ENCODE measurements at regions not wholly inside any gene's neighbourhood (a gene's known extent, or its start where the extent isn't known, plus 50 kb on each side); places are given as distances from the start of the nearest gene placed in this dataset.

- TF ChIP-seq, protein P1, sequence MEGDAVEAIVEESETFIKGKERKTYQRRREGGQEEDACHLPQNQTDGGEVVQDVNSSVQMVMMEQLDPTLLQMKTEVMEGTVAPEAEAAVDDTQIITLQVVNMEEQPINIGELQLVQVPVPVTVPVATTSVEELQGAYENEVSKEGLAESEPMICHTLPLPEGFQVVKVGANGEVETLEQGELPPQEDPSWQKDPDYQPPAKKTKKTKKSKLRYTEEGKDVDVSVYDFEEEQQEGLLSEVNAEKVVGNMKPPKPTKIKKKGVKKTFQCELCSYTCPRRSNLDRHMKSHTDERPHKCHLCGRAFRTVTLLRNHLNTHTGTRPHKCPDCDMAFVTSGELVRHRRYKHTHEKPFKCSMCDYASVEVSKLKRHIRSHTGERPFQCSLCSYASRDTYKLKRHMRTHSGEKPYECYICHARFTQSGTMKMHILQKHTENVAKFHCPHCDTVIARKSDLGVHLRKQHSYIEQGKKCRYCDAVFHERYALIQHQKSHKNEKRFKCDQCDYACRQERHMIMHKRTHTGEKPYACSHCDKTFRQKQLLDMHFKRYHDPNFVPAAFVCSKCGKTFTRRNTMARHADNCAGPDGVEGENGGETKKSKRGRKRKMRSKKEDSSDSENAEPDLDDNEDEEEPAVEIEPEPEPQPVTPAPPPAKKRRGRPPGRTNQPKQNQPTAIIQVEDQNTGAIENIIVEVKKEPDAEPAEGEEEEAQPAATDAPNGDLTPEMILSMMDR (IDR thresholded peaks at IDR 0.05): no peak
- no peak for TF ChIP-seq POLR2A (IDR thresholded peaks at IDR 0.05)
Observed at GRCh38 chr6:163841326-163841725, 426.8 kb downstream of the QKI start.
